IMR-90 (cell line): ENCODE measurements at regions not wholly inside any gene's neighbourhood (a gene's known extent, or its start where the extent isn't known, plus 50 kb on each side); places are given as distances from the start of the nearest gene placed in this dataset.

Experiments
- ATAC-seq: fragments of 200-7000 bp; cut with Tn5 transposase; 2 replicates; pipeline ENCODE4 v1.9.1; 2020; ENCODE audit warnings: low read depth, mild to moderate bottlenecking, moderate library complexity
- BruUV-seq: library from RNA; stranded (reverse); fragments of 400-500 nt; replicated peaks from 2 replicates; lab custom pipeline; 2021; lab: Mats Ljungman, UMichigan
- CTCF ChIA-PET: fragments of 300-600 bp; formaldehyde crosslinking; extraction: SDS; loops from one replicate; lab custom pipeline; 2021; ENCODE audit warnings: antibody characterized with exemption; lab: Yijun Ruan, JAX
- POLR2A ChIA-PET: fragments of 300-600 bp; sonication (Branson Sonifier 250); formaldehyde crosslinking; loops from one replicate; lab custom pipeline; 2022; ENCODE audit warnings: antibody characterized with exemption; ENCODE audit not compliant: unreplicated experiment; lab: Charles Lee
- DNase-seq: peaks from one replicate; pipeline ENCODE4 v3.0.0; 2013
- H2AFZ ChIP-seq: replicated peaks from 2 replicates; pipeline ENCODE3; 2013; ENCODE audit warnings: low read length, mild to moderate bottlenecking; ENCODE audit not compliant: poor library complexity
- H2AK5ac ChIP-seq: 2 replicates; pipeline ENCODE4 v1.6.1; 2013; ENCODE audit warnings: low read depth, low read length, inconsistent platforms
- H2AK9ac ChIP-seq: replicated peaks from 2 replicates; pipeline ENCODE3; 2013; ENCODE audit warnings: mild to moderate bottlenecking, low read depth, low read length, moderate library complexity; ENCODE audit not compliant: poor library complexity
- H2BK120ac ChIP-seq: 2 replicates; pipeline ENCODE4 v1.6.1; 2013; ENCODE audit warnings: low read depth, low read length, inconsistent platforms
- H2BK15ac ChIP-seq: 3 replicates; pipeline ENCODE4 v1.6.1; 2013; ENCODE audit warnings: low read depth, low read length, inconsistent platforms
- H2BK20ac ChIP-seq: 2 replicates; pipeline ENCODE4 v1.6.1; 2013; ENCODE audit warnings: low read depth, mild to moderate bottlenecking, inconsistent platforms, low read length, moderate library complexity
- H2BK5ac ChIP-seq: 2 replicates; pipeline ENCODE4 v1.6.1; 2013; ENCODE audit warnings: mild to moderate bottlenecking, low read depth, low read length, inconsistent platforms; ENCODE audit not compliant: poor library complexity, severe bottlenecking
- H3K14ac ChIP-seq: replicated peaks from 2 replicates; pipeline ENCODE4 v1.6.1; 2013; ENCODE audit warnings: low read depth, low read length, inconsistent platforms
- H3K18ac ChIP-seq: 2 replicates; pipeline ENCODE4 v1.6.1; 2013; ENCODE audit warnings: low read depth, low read length, control low read depth
- H3K23ac ChIP-seq: 2 replicates; pipeline ENCODE4 v1.6.1; 2013; ENCODE audit warnings: low read depth, low read length, inconsistent platforms
- H3K27ac ChIP-seq: 2 replicates; pipeline ENCODE4 v1.5.1; 2013; ENCODE audit warnings: mild to moderate bottlenecking, control low read depth, low read length; ENCODE audit not compliant: insufficient read depth
- H3K27me3 ChIP-seq: 2 replicates; pipeline ENCODE4 v1.6.1; 2013; ENCODE audit warnings: low read length; ENCODE audit not compliant: control insufficient read depth, insufficient read depth
- H3K36me3 ChIP-seq: 2 replicates; pipeline ENCODE4 v1.6.1; 2013; ENCODE audit warnings: low read length, mixed read lengths; ENCODE audit not compliant: control insufficient read depth, insufficient read depth
- H3K4ac ChIP-seq: 2 replicates; pipeline ENCODE4 v1.6.1; 2013; ENCODE audit warnings: low read depth, low read length, inconsistent platforms
- H3K4me1 ChIP-seq: 2 replicates; pipeline ENCODE4 v1.6.1; 2013; ENCODE audit warnings: low read length, mixed read lengths; ENCODE audit not compliant: control insufficient read depth, insufficient read depth
- H3K4me2 ChIP-seq: 2 replicates; pipeline ENCODE4 v1.6.1; 2013; ENCODE audit warnings: low read depth, mild to moderate bottlenecking, control low read depth, low read length, moderate library complexity
- H3K4me3 ChIP-seq: 2 replicates; pipeline ENCODE4 v1.5.1; 2013; ENCODE audit warnings: low read depth, mild to moderate bottlenecking, control low read depth, low read length, moderate library complexity; ENCODE audit not compliant: insufficient read depth
- H3K56ac ChIP-seq: 2 replicates; pipeline ENCODE4 v1.6.1; 2013; ENCODE audit warnings: low read length, inconsistent platforms; ENCODE audit not compliant: insufficient read depth; ENCODE audit errors: extremely low read depth
- H3K79me1 ChIP-seq, 2 experiments: 2 replicates each; pipeline ENCODE4 v1.6.1; 2013; ENCODE audit warnings: low read length in 2 of 2, inconsistent platforms in 1 of 2, low read depth in 1 of 2
- H3K9ac ChIP-seq: 2 replicates; pipeline ENCODE4 v1.6.1; 2013; ENCODE audit warnings: low read depth, low read length, control low read depth
- H3K9me1 ChIP-seq: 2 replicates; pipeline ENCODE4 v1.6.1; 2013; ENCODE audit warnings: low read length, inconsistent platforms; ENCODE audit not compliant: insufficient read depth
- H3K9me3 ChIP-seq: 2 replicates; pipeline ENCODE4 v1.6.1; 2013; ENCODE audit warnings: low read length; ENCODE audit not compliant: control insufficient read depth, insufficient read depth
- H4K20me1 ChIP-seq: 2 replicates; pipeline ENCODE4 v1.6.1; 2013; ENCODE audit warnings: low read length, inconsistent platforms; ENCODE audit not compliant: insufficient read depth
- H4K5ac ChIP-seq: 2 replicates; pipeline ENCODE4 v1.6.1; 2013; ENCODE audit warnings: mild to moderate bottlenecking, low read depth, low read length, control low read depth
- H4K8ac ChIP-seq, 2 experiments: 2 replicates each; pipeline ENCODE4 v1.6.1; 2013; ENCODE audit warnings: low read depth in 2 of 2, low read length in 2 of 2, control low read depth in 1 of 2, inconsistent platforms in 1 of 2
- H4K91ac ChIP-seq: 2 replicates; pipeline ENCODE4 v1.6.1; 2013; ENCODE audit warnings: low read depth, low read length, inconsistent platforms; ENCODE audit not compliant: insufficient read depth
- BHLHE40 ChIP-seq: fragments of 150-350 bp; IDR thresholded peaks from 2 replicates; pipeline ENCODE4 v1.6.1; 2016; ENCODE audit warnings: mild to moderate bottlenecking, low read depth, low read length
- CEBPB ChIP-seq: IDR thresholded peaks from 2 replicates; pipeline ENCODE4 v1.6.1; 2012; ENCODE audit warnings: low read depth, low read length, improper control_type of control experiment
- ELK1 ChIP-seq: fragments of 150-350 bp; IDR thresholded peaks from 2 replicates; pipeline ENCODE4 v1.6.1; 2016; ENCODE audit warnings: low read depth, mild to moderate bottlenecking, low read length, moderate library complexity, borderline replicate concordance
- FOS ChIP-seq: fragments of 150-350 bp; IDR thresholded peaks from 2 replicates; pipeline ENCODE4 v1.6.1; 2016; ENCODE audit warnings: low read depth, low read length
- MAFK ChIP-seq: IDR thresholded peaks from 2 replicates; pipeline ENCODE4 v1.6.1; 2012; ENCODE audit warnings: low read depth, low read length, improper control_type of control experiment
- NFE2L2 ChIP-seq: fragments of 150-350 bp; IDR thresholded peaks from 2 replicates; pipeline ENCODE4 v1.6.1; 2016; ENCODE audit warnings: low read depth, mild to moderate bottlenecking, low read length
- USF2 ChIP-seq: fragments of 150-350 bp; IDR thresholded peaks from 2 replicates; pipeline ENCODE4 v1.6.1; 2017; ENCODE audit warnings: mild to moderate bottlenecking, antibody characterized with exemption, low read length, low read depth
- WGBS, 2 experiments: methylation state at CpG; one replicate each; pipeline versions ENCODE4 v1.1.5 to v1.1.7; 2013; ENCODE audit warnings: missing lambda C conversion rate in 2 of 2; ENCODE audit not compliant: insufficient read length in 1 of 2; ENCODE audit errors: extremely low coverage in 2 of 2; 5-methylcytosine and 5-hydroxymethylcytosine counted together
- dilution Hi-C: fragments of 300-500 bp; cut with HindIII; formaldehyde crosslinking; loops from one replicate; pipeline ENCODE4 v1.14.3; 2018; ENCODE audit warnings: low sequenced_read_pairs; ENCODE audit not compliant: unreplicated experiment
- in situ Hi-C: fragments of 300-500 bp; cut with MboI; formaldehyde crosslinking; loops from 3 replicates; pipeline ENCODE4 v1.14.3; 2019; ENCODE audit warnings: low sequenced_read_pairs, inconsistent platforms, mixed read lengths
- intact Hi-C: fragments of 100-400 bp; cut with micrococcal nuclease; formaldehyde crosslinking; loops from 2 replicates; pipeline ENCODE4 v1.10.0; 2022

GRCh38 chr3:68315546-68315945 lies 616.8 kb downstream of the TAFA4 start:
- Histone ChIP-seq H2AK5ac (no peak overlapping the region), H3K36me3 (no peaks in the 10 kb centered on the region), H3K9me1 (no peaks in the 10 kb centered on the region), H2AK9ac (no peak overlapping the region), H2BK120ac (no peak overlapping the region), H3K4me1 (no peaks in the 10 kb centered on the region), H2BK15ac (no peak overlapping the region), H2AFZ (no peak overlapping the region), H3K27ac (no peak overlapping the region), H3K14ac (no peak overlapping the region), H3K56ac (no peak overlapping the region), H3K27me3 (no peaks in the 10 kb centered on the region), H3K18ac (no peak overlapping the region), H3K4me3 (no peak overlapping the region), H4K5ac (no peak overlapping the region), H3K79me1 (no peaks in the 10 kb centered on the region), H2BK5ac (no peak overlapping the region), H3K4ac (no peak overlapping the region), H3K9me3 (peaks cover 2% of the 10 kb centered on the region; the same call in 1 of the 2 replicates), H4K8ac (no peak overlapping the region), H3K23ac (no peak overlapping the region), H4K91ac (no peak overlapping the region), H2BK20ac (no peak overlapping the region), H3K9ac (no peak overlapping the region), H3K4me2 (no peak overlapping the region), H4K20me1 (no peaks in the 10 kb centered on the region)
- in situ Hi-C loops (no loop called here), intact Hi-C loops (no loop called here), dilution Hi-C loops (no loop called here)
- no TSS peak for BruUV-seq
- ChIA-PET CTCF (no interaction called here), POLR2A (no interaction called here)
- TF ChIP-seq ELK1 (no peak), CEBPB (no peak), USF2 (no peak), FOS (no peak), BHLHE40 (no peak), MAFK (no peak), NFE2L2 (no peak)
- no CpG with 5 or more reads among the region's 1 CpG for WGBS, 2 experiments
- DNase-seq = no peak
- ATAC-seq = no peak
